ENCODE measurements at regions not wholly inside any gene's neighbourhood (a gene's known extent, or its start where the extent isn't known, plus 50 kb on each side); places are given as distances from the start of the nearest gene placed in this dataset.

GRCh38 chr6:138580040-138580439 is 80.7 kb upstream of the NHSL1 start (continued):
- TF ChIP-seq FOSL1 (IDR thresholded peaks at IDR 0.05; ENCODE audit: insufficient read depth, low read depth, low read length) (no peak), CREB1 (IDR thresholded peaks at IDR 0.05) (no peak), ASH2L (IDR thresholded peaks at IDR 0.05; ENCODE audit: low read length) (no peak)
